IMR-90 (cell line): ENCODE measurements at regions not wholly inside any gene's neighbourhood (a gene's known extent, or its start where the extent isn't known, plus 50 kb on each side); places are given as distances from the start of the nearest gene placed in this dataset.

Experiments
- ATAC-seq: fragments of 200-7000 bp; cut with Tn5 transposase; 2 replicates; pipeline ENCODE4 v1.9.1; 2020; ENCODE audit warnings: low read depth, mild to moderate bottlenecking, moderate library complexity
- BruUV-seq: library from RNA; stranded (reverse); fragments of 400-500 nt; replicated peaks from 2 replicates; lab custom pipeline; 2021; lab: Mats Ljungman, UMichigan
- CTCF ChIA-PET: fragments of 300-600 bp; formaldehyde crosslinking; extraction: SDS; loops from one replicate; lab custom pipeline; 2021; ENCODE audit warnings: antibody characterized with exemption; lab: Yijun Ruan, JAX
- POLR2A ChIA-PET: fragments of 300-600 bp; sonication (Branson Sonifier 250); formaldehyde crosslinking; loops from one replicate; lab custom pipeline; 2022; ENCODE audit warnings: antibody characterized with exemption; ENCODE audit not compliant: unreplicated experiment; lab: Charles Lee
- DNase-seq: peaks from one replicate; pipeline ENCODE4 v3.0.0; 2013
- H2AFZ ChIP-seq: replicated peaks from 2 replicates; pipeline ENCODE3; 2013; ENCODE audit warnings: low read length, mild to moderate bottlenecking; ENCODE audit not compliant: poor library complexity
- H2AK5ac ChIP-seq: 2 replicates; pipeline ENCODE4 v1.6.1; 2013; ENCODE audit warnings: low read depth, low read length, inconsistent platforms
- H2AK9ac ChIP-seq: replicated peaks from 2 replicates; pipeline ENCODE3; 2013; ENCODE audit warnings: mild to moderate bottlenecking, low read depth, low read length, moderate library complexity; ENCODE audit not compliant: poor library complexity
- H2BK120ac ChIP-seq: 2 replicates; pipeline ENCODE4 v1.6.1; 2013; ENCODE audit warnings: low read depth, low read length, inconsistent platforms
- H2BK15ac ChIP-seq: 3 replicates; pipeline ENCODE4 v1.6.1; 2013; ENCODE audit warnings: low read depth, low read length, inconsistent platforms
- H2BK20ac ChIP-seq: 2 replicates; pipeline ENCODE4 v1.6.1; 2013; ENCODE audit warnings: low read depth, mild to moderate bottlenecking, inconsistent platforms, low read length, moderate library complexity
- H2BK5ac ChIP-seq: 2 replicates; pipeline ENCODE4 v1.6.1; 2013; ENCODE audit warnings: mild to moderate bottlenecking, low read depth, low read length, inconsistent platforms; ENCODE audit not compliant: poor library complexity, severe bottlenecking
- H3K14ac ChIP-seq: replicated peaks from 2 replicates; pipeline ENCODE4 v1.6.1; 2013; ENCODE audit warnings: low read depth, low read length, inconsistent platforms
- H3K18ac ChIP-seq: 2 replicates; pipeline ENCODE4 v1.6.1; 2013; ENCODE audit warnings: low read depth, low read length, control low read depth
- H3K23ac ChIP-seq: 2 replicates; pipeline ENCODE4 v1.6.1; 2013; ENCODE audit warnings: low read depth, low read length, inconsistent platforms
- H3K27ac ChIP-seq: 2 replicates; pipeline ENCODE4 v1.5.1; 2013; ENCODE audit warnings: mild to moderate bottlenecking, control low read depth, low read length; ENCODE audit not compliant: insufficient read depth
- H3K27me3 ChIP-seq: 2 replicates; pipeline ENCODE4 v1.6.1; 2013; ENCODE audit warnings: low read length; ENCODE audit not compliant: control insufficient read depth, insufficient read depth
- H3K36me3 ChIP-seq: 2 replicates; pipeline ENCODE4 v1.6.1; 2013; ENCODE audit warnings: low read length, mixed read lengths; ENCODE audit not compliant: control insufficient read depth, insufficient read depth
- H3K4ac ChIP-seq: 2 replicates; pipeline ENCODE4 v1.6.1; 2013; ENCODE audit warnings: low read depth, low read length, inconsistent platforms
- H3K4me1 ChIP-seq: 2 replicates; pipeline ENCODE4 v1.6.1; 2013; ENCODE audit warnings: low read length, mixed read lengths; ENCODE audit not compliant: control insufficient read depth, insufficient read depth
- H3K4me2 ChIP-seq: 2 replicates; pipeline ENCODE4 v1.6.1; 2013; ENCODE audit warnings: low read depth, mild to moderate bottlenecking, control low read depth, low read length, moderate library complexity
- H3K4me3 ChIP-seq: 2 replicates; pipeline ENCODE4 v1.5.1; 2013; ENCODE audit warnings: low read depth, mild to moderate bottlenecking, control low read depth, low read length, moderate library complexity; ENCODE audit not compliant: insufficient read depth
- H3K56ac ChIP-seq: 2 replicates; pipeline ENCODE4 v1.6.1; 2013; ENCODE audit warnings: low read length, inconsistent platforms; ENCODE audit not compliant: insufficient read depth; ENCODE audit errors: extremely low read depth
- H3K79me1 ChIP-seq, 2 experiments: 2 replicates each; pipeline ENCODE4 v1.6.1; 2013; ENCODE audit warnings: low read length in 2 of 2, inconsistent platforms in 1 of 2, low read depth in 1 of 2
- H3K9ac ChIP-seq: 2 replicates; pipeline ENCODE4 v1.6.1; 2013; ENCODE audit warnings: low read depth, low read length, control low read depth
- H3K9me1 ChIP-seq: 2 replicates; pipeline ENCODE4 v1.6.1; 2013; ENCODE audit warnings: low read length, inconsistent platforms; ENCODE audit not compliant: insufficient read depth
- H3K9me3 ChIP-seq: 2 replicates; pipeline ENCODE4 v1.6.1; 2013; ENCODE audit warnings: low read length; ENCODE audit not compliant: control insufficient read depth, insufficient read depth
- H4K20me1 ChIP-seq: 2 replicates; pipeline ENCODE4 v1.6.1; 2013; ENCODE audit warnings: low read length, inconsistent platforms; ENCODE audit not compliant: insufficient read depth
- H4K5ac ChIP-seq: 2 replicates; pipeline ENCODE4 v1.6.1; 2013; ENCODE audit warnings: mild to moderate bottlenecking, low read depth, low read length, control low read depth
- H4K8ac ChIP-seq, 2 experiments: 2 replicates each; pipeline ENCODE4 v1.6.1; 2013; ENCODE audit warnings: low read depth in 2 of 2, low read length in 2 of 2, control low read depth in 1 of 2, inconsistent platforms in 1 of 2
- H4K91ac ChIP-seq: 2 replicates; pipeline ENCODE4 v1.6.1; 2013; ENCODE audit warnings: low read depth, low read length, inconsistent platforms; ENCODE audit not compliant: insufficient read depth
- BHLHE40 ChIP-seq: fragments of 150-350 bp; IDR thresholded peaks from 2 replicates; pipeline ENCODE4 v1.6.1; 2016; ENCODE audit warnings: mild to moderate bottlenecking, low read depth, low read length
- CEBPB ChIP-seq: IDR thresholded peaks from 2 replicates; pipeline ENCODE4 v1.6.1; 2012; ENCODE audit warnings: low read depth, low read length, improper control_type of control experiment
- CHD1 ChIP-seq: IDR thresholded peaks from 2 replicates; pipeline ENCODE4 v1.6.1; 2012; ENCODE audit warnings: low read depth, low read length, improper control_type of control experiment
- CTCF ChIP-seq: conservative IDR thresholded peaks from 2 replicates; pipeline ENCODE4 v1.5.1; 2012; ENCODE audit warnings: mild to moderate bottlenecking, low read depth, low read length, improper control_type of control experiment
- ELK1 ChIP-seq: fragments of 150-350 bp; IDR thresholded peaks from 2 replicates; pipeline ENCODE4 v1.6.1; 2016; ENCODE audit warnings: low read depth, mild to moderate bottlenecking, low read length, moderate library complexity, borderline replicate concordance
- FOS ChIP-seq: fragments of 150-350 bp; IDR thresholded peaks from 2 replicates; pipeline ENCODE4 v1.6.1; 2016; ENCODE audit warnings: low read depth, low read length
- MXI1 ChIP-seq: IDR thresholded peaks from 2 replicates; pipeline ENCODE4 v1.6.1; 2012; ENCODE audit warnings: low read depth, mild to moderate bottlenecking, low read length, moderate library complexity, borderline replicate concordance
- NFE2L2 ChIP-seq: fragments of 150-350 bp; IDR thresholded peaks from 2 replicates; pipeline ENCODE4 v1.6.1; 2016; ENCODE audit warnings: low read depth, mild to moderate bottlenecking, low read length
- POLR2A ChIP-seq: IDR thresholded peaks from 2 replicates; pipeline ENCODE4 v1.6.1; 2012; ENCODE audit warnings: mild to moderate bottlenecking, low read depth, low read length
- RAD21 ChIP-seq: IDR thresholded peaks from 2 replicates; pipeline ENCODE4 v1.6.1; 2012; ENCODE audit warnings: low read length, improper control_type of control experiment
- RCOR1 ChIP-seq: IDR thresholded peaks from 2 replicates; pipeline ENCODE4 v1.6.1; 2012; ENCODE audit warnings: mild to moderate bottlenecking, low read length, improper control_type of control experiment; ENCODE audit not compliant: insufficient replicate concordance
- RFX5 ChIP-seq: IDR thresholded peaks from 2 replicates; pipeline ENCODE4 v1.8.0; 2012; ENCODE audit warnings: low read depth, mild to moderate bottlenecking, low read length, moderate library complexity
- SMC3 ChIP-seq: fragments of 150-350 bp; IDR thresholded peaks from 2 replicates; pipeline ENCODE4 v1.6.1; 2016; ENCODE audit warnings: low read depth, mild to moderate bottlenecking, antibody characterized with exemption, low read length, moderate library complexity
- USF2 ChIP-seq: fragments of 150-350 bp; IDR thresholded peaks from 2 replicates; pipeline ENCODE4 v1.6.1; 2017; ENCODE audit warnings: mild to moderate bottlenecking, antibody characterized with exemption, low read length, low read depth
- WGBS, 2 experiments: methylation state at CpG; one replicate each; pipeline versions ENCODE4 v1.1.5 to v1.1.7; 2013; ENCODE audit warnings: missing lambda C conversion rate in 2 of 2; ENCODE audit not compliant: insufficient read length in 1 of 2; ENCODE audit errors: extremely low coverage in 2 of 2; 5-methylcytosine and 5-hydroxymethylcytosine counted together
- dilution Hi-C: fragments of 300-500 bp; cut with HindIII; formaldehyde crosslinking; loops from one replicate; pipeline ENCODE4 v1.14.3; 2018; ENCODE audit warnings: low sequenced_read_pairs; ENCODE audit not compliant: unreplicated experiment
- in situ Hi-C: fragments of 300-500 bp; cut with MboI; formaldehyde crosslinking; loops from 3 replicates; pipeline ENCODE4 v1.14.3; 2019; ENCODE audit warnings: low sequenced_read_pairs, inconsistent platforms, mixed read lengths
- intact Hi-C: fragments of 100-400 bp; cut with micrococcal nuclease; formaldehyde crosslinking; loops from 2 replicates; pipeline ENCODE4 v1.10.0; 2022

GRCh38 chr17:77400445-77400870, 259.7 kb downstream of the SEC14L1 start:
- WGBS, 2 experiments, result 83% methylated on average over 1 of the region's 8 CpGs; no CpG with 5 or more reads in 1 of the 2 experiments
- DNase-seq (no peak), ATAC-seq (peak; percentile 18; the same call in 1 of the 2 replicates)
- Histone ChIP-seq H2AFZ (peak overlapping the region; percentile 19), H3K56ac (no peak overlapping the region), H3K27ac (no peak overlapping the region), H4K20me1 (peaks cover 84% of the 10 kb centered on the region), H2BK5ac (peak overlapping the region; percentile 1), H3K79me1 (peaks cover 4 to 98% of the 10 kb centered on the region in 2 experiments; a peak in 3 of 4 replicates), H3K4ac (peak overlapping the region; percentile 29; the same call in 1 of the 2 replicates), H3K4me3 (no peak overlapping the region), H3K4me2 (no peak overlapping the region), H2BK15ac (no peak overlapping the region), H3K9me3 (no peaks in the 10 kb centered on the region), H2BK20ac (no peak overlapping the region; the same call in 1 of the 2 replicates), H3K9me1 (peaks cover 49% of the 10 kb centered on the region), H3K36me3 (peaks cover 49% of the 10 kb centered on the region), H3K23ac (no peak overlapping the region), H4K8ac (peak overlapping the region in 1 of 2 experiments; percentile 16; a peak in 1 of 4 replicates), H2BK120ac (no peak overlapping the region), H4K91ac (no peak overlapping the region), H3K27me3 (no peaks in the 10 kb centered on the region), H3K9ac (no peak overlapping the region), H2AK9ac (peak overlapping the region; percentile 70), H3K14ac (no peak overlapping the region), H2AK5ac (peak overlapping the region; percentile 49), H3K4me1 (peaks cover 35% of the 10 kb centered on the region), H4K5ac (no peak overlapping the region), H3K18ac (no peak overlapping the region)
- in situ Hi-C loops, result no loop called here
- intact Hi-C loops, result no loop called here
- dilution Hi-C loops, result no loop called here
- no TSS peak for BruUV-seq
- CTCF ChIA-PET, result no interaction called here
- TF ChIP-seq SMC3, result peak; percentile 43; the same call in 1 of the 2 replicates
- no peak for TF ChIP-seq USF2
- no peak for TF ChIP-seq BHLHE40
- TF ChIP-seq RCOR1, result no peak
- no peak for TF ChIP-seq POLR2A
- no peak for TF ChIP-seq CEBPB
- TF ChIP-seq MXI1, result no peak
- no peak for TF ChIP-seq RFX5
- TF ChIP-seq RAD21, result peak; percentile 60
- TF ChIP-seq NFE2L2, result no peak
- TF ChIP-seq CHD1, result no peak
- peak; percentile 41 for TF ChIP-seq CTCF
- no peak for TF ChIP-seq FOS
- TF ChIP-seq ELK1, result no peak
- POLR2A ChIA-PET, result no interaction called here
